HG03159 (cell line): ENCODE measurements at regions not wholly inside any gene's neighbourhood (a gene's known extent, or its start where the extent isn't known, plus 50 kb on each side); places are given as distances from the start of the nearest gene placed in this dataset.
"Not testable (repeated sequence)": the region's sequence is repeated elsewhere in the genome, so short reads cannot be mapped to it uniquely, and the experiment has no call there.

Source experiments
- ATAC-seq: cut with Tn5 transposase; IDR thresholded peaks from one replicate; pipeline ENCODE4 v1.9.1; 2021; ENCODE audit warnings: mild to moderate bottlenecking, moderate library complexity; ENCODE audit not compliant: unreplicated experiment

GRCh38 chr15:22303112-22303511 lies 155.6 kb upstream of the GOLGA6L22 start:
- not testable (repeated sequence) for ATAC-seq
